Anterior cingulate cortex (tissue), 58 donors: ENCODE measurements at regions not wholly inside any gene's neighbourhood (a gene's known extent, or its start where the extent isn't known, plus 50 kb on each side); places are given as distances from the start of the nearest gene placed in this dataset.
"Not testable (repeated sequence)": the region's sequence is repeated elsewhere in the genome, so short reads cannot be mapped to it uniquely, and the experiment has no call there.

Source experiments
- DNase-seq, 58 donors: peaks; one replicate each; lab custom pipeline; 2025; lab: John Stamatoyannopoulos, UW

GRCh38 chr3:177889652-177890358 lies 646.4 kb upstream of the KCNMB2 start:
- DNase-seq, result no peak

GRCh38 chr3:177890359-177890683 lies 645.9 kb upstream of the KCNMB2 start:
- DNase-seq, result no peak

GRCh38 chr3:177891569-177891968 lies 644.7 kb upstream of the KCNMB2 start:
- not testable (repeated sequence) for DNase-seq

- DNase-seq, result no peak
Observed at GRCh38 chr3:177893331-177893730, 642.9 kb upstream of the KCNMB2 start.

- no peak for DNase-seq
Observed at GRCh38 chr3:177894081-177894728, 642.0 kb upstream of the KCNMB2 start.

- no peak for DNase-seq
Observed at GRCh38 chr3:177898185-177898584, 638.1 kb upstream of the KCNMB2 start.

GRCh38 chr3:177899275-177900067 lies 636.8 kb upstream of the KCNMB2 start:
- no peak for DNase-seq

- DNase-seq, result no peak
Observed at GRCh38 chr3:177902876-177903275, 633.4 kb upstream of the KCNMB2 start.

- no peak for DNase-seq
Observed at GRCh38 chr3:177904621-177905020, 631.6 kb upstream of the KCNMB2 start.

- DNase-seq, result peak in 11 of 58 donors; percentile 4 to 37 (median 19)
Observed at GRCh38 chr3:177905173-177906125, 630.8 kb upstream of the KCNMB2 start.

- peak in 21 of 58 donors; percentile 3 to 62 (median 18) for DNase-seq
Observed at GRCh38 chr3:177906126-177906511, 630.1 kb upstream of the KCNMB2 start.

GRCh38 chr3:177906578-177907229 lies 629.5 kb upstream of the KCNMB2 start:
- DNase-seq, result no peak

GRCh38 chr3:177909530-177909929 lies 626.7 kb upstream of the KCNMB2 start:
- DNase-seq, result not testable (repeated sequence)

GRCh38 chr3:177914224-177914623 lies 622.0 kb upstream of the KCNMB2 start:
- DNase-seq, result no peak

- no peak for DNase-seq
Observed at GRCh38 chr3:177916461-177916860, 619.8 kb upstream of the KCNMB2 start.

GRCh38 chr3:177917234-177917861 lies 618.9 kb upstream of the KCNMB2 start:
- DNase-seq, result no peak

- no peak for DNase-seq
Observed at GRCh38 chr3:177921153-177921552, 615.1 kb upstream of the KCNMB2 start.

- DNase-seq, result no peak
Observed at GRCh38 chr3:177924261-177924660, 612.0 kb upstream of the KCNMB2 start.

GRCh38 chr3:177928172-177928873 lies 607.9 kb upstream of the KCNMB2 start:
- DNase-seq, result no peak
